ENCODE measurements at regions not wholly inside any gene's neighbourhood (a gene's known extent, or its start where the extent isn't known, plus 50 kb on each side); places are given as distances from the start of the nearest gene placed in this dataset.
"Not testable (repeated sequence)": the region's sequence is repeated elsewhere in the genome, so short reads cannot be mapped to it uniquely, and the experiment has no call there.

- TF ChIP-seq CTCF (IDR thresholded peaks at IDR 0.05); SIN3A (IDR thresholded peaks at IDR 0.05; ENCODE audit: borderline replicate concordance, insufficient read depth, low read depth, low read length); REST (IDR thresholded peaks at IDR 0.05; ENCODE audit: insufficient read depth in 1 of 2, low read depth in 2 of 2, low read length in 1 of 2): not testable (repeated sequence)
Measured at GRCh38 chr9:38892539-38893232, 172.8 kb upstream of the FAM240B start.
